DMS53 (cell line): ENCODE measurements at regions not wholly inside any gene's neighbourhood (a gene's known extent, or its start where the extent isn't known, plus 50 kb on each side); places are given as distances from the start of the nearest gene placed in this dataset.

Experiments
- DNase-seq: peaks from one replicate; lab custom pipeline; 2025; lab: John Stamatoyannopoulos, UW

GRCh38 chr2:204479557-204479956 is 65.7 kb upstream of the PARD3B start:
- DNase-seq: peak; percentile 19

- DNase-seq: no peak
Observed at GRCh38 chr2:204480676-204481075, 64.6 kb upstream of the PARD3B start.

GRCh38 chr2:204483608-204484081 is 61.6 kb upstream of the PARD3B start:
- DNase-seq: peak; percentile 74

- DNase-seq: no peak
Observed at GRCh38 chr2:204486321-204486720, 59.0 kb upstream of the PARD3B start.

- no peak for DNase-seq
Observed at GRCh38 chr2:204486805-204487204, 58.5 kb upstream of the PARD3B start.

- DNase-seq: no peak
Observed at GRCh38 chr2:204487447-204488229, 57.6 kb upstream of the PARD3B start.

- peak; percentile 26 for DNase-seq
Observed at GRCh38 chr2:204491528-204491927, 53.7 kb upstream of the PARD3B start.

GRCh38 chr2:204492417-204492816 is 52.9 kb upstream of the PARD3B start:
- no peak for DNase-seq

- no peak for DNase-seq
Observed at GRCh38 chr2:204494681-204495080, 50.6 kb upstream of the PARD3B start.

- no peak for DNase-seq
Observed at GRCh38 chr2:204495381-204495780, 49.9 kb upstream of the PARD3B start.
